SKM-1 treated with dmso at 0.1 percent for 144 hours (cell line): ENCODE measurements at regions not wholly inside any gene's neighbourhood (a gene's known extent, or its start where the extent isn't known, plus 50 kb on each side); places are given as distances from the start of the nearest gene placed in this dataset.

ENCODE experiments used
- DNase-seq: peaks from one replicate; lab custom pipeline; 2025; ENCODE audit not compliant: unreplicated experiment; lab: John Stamatoyannopoulos, UW

DNA sequence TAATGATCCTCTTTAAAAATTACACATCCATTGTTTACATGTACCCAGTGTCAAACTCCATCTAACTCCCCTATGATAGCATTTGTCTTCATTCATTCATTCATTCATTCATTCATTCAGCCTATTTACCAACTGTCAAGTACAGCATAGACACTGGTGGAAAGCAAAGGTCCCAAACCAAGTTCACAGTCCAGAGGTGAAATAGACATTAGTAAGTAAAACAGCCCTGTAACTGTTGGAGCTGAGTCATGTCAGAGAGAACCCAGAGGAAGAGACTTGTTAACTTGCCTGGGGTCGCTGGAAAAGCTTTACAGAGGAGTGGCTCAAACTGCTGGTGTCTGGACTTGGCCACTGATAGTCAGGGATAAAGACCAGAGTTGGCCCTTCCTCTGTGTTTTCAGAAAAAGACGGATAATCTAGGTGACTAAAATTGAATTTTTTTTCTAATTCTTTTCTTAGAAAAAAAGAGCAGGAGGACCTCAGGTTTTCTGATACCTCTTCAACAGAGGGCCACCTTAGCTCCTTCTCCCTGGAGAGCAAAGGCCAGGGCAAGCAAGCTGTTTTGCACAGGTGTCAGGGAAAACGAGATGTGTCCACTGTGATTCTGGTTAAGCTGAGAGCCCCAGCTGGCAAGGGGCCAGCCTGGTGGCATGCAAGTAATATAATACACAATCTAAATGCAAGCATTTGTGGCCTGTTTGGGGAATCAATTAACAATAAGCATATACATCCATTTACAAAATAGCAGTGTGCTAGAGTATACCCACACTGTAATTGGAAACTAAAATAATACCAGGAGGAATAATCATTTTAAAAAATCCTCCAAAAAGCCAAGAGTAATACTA is 96.7 kb upstream of the SLC14A2 start:
- DNase-seq: no peak

DNA sequence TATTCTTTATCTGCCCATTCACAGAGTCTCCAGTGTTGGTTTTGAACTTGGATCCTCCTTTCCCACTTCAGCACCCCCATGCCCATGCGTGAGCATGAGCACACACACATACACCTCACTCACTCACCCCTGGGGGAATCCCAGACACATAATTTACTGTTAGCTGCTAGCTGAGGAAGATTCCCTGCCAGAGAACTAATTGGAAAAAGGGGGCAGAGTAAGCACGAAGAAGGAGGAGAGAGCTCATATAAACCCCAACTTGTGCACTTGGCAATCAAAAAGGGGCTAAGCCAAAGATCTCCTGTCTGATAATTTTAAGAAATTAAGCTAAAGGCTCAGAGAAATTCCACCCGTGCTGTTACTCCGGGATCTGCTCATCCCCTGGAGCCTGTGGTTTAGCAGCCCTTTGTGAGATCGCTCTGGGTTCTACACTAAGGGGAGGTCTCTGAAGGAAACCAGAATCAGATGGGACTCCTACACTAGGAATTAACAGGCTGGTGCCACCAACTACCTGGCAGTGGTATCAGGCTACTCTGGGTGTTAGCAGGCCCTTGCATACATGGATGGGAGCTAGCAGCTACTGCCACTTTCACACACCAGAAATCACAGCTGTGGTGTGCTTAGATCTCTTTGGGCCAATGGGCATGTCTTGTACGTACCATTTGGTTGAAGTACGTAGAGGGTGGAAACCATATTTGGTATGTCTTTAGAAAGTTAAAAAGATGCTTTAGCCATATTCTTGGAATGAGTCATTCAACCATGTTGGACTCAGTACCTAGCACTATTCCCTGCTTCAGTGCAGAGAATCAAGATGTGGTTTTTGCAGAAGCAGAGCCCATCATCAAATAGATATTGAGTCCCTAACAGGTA is 95.6 kb upstream of the SLC14A2 start:
- no peak for DNase-seq

DNA sequence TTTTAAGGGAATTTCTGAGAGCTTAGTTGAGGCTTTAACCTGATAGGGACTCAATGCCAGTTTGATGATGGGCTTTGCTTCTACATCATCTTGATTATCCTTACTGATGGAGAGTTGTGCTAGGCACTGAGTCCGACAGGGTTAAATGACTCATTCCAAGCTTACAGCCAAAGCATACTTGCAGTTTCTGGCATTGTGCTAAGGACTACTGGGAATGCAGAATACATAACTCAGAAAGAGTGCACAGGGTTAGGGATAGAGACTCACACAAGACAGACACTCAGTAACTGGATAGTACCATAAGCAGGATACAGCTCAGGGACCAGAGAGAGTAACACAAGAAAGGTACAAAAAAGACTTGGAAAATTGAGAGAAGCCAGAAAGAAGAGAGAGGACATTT is 94.1 kb upstream of the SLC14A2 start:
- DNase-seq: no peak

DNA sequence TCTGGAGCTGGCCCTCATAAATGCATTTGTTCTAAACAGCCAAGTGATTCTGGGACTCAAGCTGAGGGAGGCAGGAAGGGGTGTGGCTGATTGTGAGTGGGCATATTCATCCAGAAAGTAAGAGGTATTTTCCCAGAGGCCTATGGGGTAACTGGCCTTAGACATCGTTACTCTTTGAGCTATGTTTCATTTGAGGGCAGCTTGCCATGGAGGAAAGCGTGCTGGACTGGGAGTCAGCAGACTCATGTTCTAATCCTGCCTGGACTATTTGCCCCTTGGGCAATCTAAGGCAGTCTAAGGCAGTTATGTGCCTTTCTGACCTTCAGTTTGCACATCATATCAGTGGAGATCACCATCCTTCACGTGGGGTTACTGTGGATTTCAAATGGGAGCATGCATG is 93.5 kb upstream of the SLC14A2 start:
- no peak for DNase-seq

- no peak for DNase-seq
Measured at GRCh38 chr18:45522371-45522770, 92.9 kb upstream of the SLC14A2 start.

DNA sequence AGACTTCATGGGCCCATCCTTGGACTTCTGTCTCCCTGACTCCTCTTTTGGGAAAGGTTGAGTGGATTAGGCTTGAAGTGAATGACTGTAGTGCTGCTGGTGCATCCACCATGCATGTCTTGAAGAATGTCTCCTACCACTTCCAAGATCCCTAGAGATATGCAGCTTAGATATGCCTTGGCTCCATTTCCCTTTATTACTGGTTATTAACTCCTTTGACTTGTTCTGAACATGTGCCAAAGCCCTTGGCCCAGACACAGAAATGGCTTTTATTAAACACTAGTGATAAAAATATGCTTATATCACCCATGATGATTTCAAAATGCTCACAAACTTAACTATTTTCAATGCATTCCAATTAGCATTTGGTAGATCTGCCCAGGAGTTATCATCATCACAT is 90.0 kb upstream of the SLC14A2 start:
- DNase-seq: no peak

DNA sequence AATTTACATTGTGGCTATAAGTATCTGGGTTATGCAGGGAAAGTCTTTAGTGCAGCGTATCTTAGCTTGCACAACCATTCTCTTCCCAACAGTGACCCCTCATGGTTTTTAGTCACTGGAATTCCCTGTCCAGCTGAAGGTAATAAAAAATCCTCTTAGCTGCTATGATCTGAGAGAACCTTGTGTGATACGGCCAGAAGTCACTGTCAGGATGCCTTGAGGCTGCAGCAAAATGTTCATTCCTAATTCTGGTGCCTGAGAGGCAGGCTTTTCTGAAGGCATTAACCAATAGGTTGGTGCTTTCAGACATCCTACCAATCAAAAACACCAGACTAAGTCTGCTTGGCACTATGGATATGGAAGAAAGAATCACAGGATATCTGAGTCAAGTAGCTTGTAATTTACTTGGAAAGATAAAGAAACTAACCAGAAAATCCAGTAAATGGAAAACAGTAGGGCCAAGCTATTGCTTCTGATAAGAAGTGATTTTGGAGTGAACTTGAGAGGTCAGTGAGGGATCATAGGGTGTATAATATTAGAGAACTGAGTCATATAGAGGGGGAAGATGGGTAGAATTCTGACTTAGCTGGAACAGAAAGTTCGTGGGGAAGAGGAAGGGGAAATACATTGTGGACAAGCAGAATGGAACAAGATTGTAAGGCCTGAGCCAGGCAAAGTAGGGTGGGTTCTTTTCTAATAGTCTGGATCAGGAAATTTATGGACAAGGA is 89.0 kb upstream of the SLC14A2 start:
- DNase-seq: no peak

DNA sequence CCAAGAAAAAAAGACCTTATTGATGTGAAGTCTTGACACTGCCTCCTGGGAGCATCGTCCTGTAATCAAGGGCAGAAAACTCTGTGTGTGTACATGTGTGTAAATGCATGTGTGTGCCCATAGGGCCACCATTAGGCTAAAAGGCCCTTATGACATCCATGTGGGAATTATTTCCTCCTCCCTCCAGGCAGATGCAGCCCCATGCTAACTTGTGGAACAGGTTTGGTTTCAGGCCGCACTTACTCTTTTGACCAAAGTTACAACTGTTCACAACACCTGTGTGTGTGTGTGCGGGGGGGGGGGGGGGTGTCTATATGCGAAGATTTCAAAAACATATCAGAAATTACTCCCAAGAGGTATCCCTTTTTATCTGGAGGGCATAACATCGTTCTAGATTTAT is 87.4 kb upstream of the SLC14A2 start:
- no peak for DNase-seq

GRCh38 chr18:45528712-45529336 is 86.5 kb upstream of the SLC14A2 start:
- no peak for DNase-seq

- peak; percentile 13 for DNase-seq
Measured at GRCh38 chr18:45538444-45538843, 76.8 kb upstream of the SLC14A2 start.

DNA sequence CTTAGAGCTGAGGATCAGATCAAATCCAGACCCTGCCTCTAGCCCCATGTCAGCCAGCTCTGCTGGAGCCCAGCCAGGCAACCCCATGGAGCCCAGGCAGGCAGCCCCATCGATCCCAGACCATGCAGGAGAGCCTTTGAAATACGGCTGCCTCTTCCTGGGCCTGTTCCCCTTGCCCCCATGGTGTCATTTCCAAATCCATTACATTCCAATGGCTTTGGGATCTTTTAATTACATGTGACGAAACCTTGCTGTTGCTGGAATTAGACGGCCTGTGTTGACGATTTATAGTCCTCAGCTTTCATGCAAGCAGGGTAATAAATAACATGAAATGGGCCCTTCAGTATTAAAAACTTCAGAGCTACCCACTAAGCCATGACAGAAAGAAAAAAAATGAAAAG is 75.8 kb upstream of the SLC14A2 start:
- no peak for DNase-seq

DNA sequence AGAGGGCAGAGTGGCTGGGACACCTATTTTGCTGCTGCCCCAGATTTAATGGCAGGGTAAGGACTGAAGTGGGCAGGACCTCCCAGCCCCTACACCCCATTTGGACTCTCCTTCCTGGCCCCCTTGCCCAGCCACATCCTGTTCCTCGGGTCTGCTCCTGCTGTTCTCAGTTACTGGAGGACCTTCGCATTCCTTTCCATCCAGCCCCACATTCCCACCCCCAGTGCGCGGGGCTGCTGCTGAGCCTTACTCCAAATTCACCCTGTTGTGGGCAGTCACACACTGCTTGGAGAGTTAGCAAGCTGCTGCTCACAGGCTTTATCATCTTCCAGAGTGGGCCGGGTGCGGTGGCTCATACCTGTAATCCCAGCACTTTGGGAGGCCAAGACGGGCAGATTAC is 75.2 kb upstream of the SLC14A2 start:
- DNase-seq: no peak

DNA sequence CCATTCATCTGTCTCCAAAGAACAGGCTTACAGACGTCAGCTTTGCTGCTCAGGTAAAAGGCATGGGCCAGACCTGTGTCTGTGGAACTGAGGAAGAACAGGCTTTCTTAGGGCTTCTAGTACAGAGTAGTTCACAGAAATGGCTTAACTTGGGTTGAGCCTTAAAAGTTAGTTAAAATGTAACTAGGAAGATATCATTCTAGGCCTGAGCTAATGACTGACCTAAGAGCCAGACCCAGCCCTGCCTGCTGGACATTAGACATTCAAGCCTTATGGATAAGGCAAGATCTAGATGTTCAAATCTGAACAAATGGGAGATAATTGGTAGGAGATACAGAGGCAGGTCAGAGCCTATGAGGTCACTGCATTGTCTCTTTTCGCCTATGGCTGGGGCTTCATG is 73.9 kb upstream of the SLC14A2 start:
- no peak for DNase-seq

- no peak for DNase-seq
Measured at GRCh38 chr18:45542043-45542442, 73.2 kb upstream of the SLC14A2 start.

DNA sequence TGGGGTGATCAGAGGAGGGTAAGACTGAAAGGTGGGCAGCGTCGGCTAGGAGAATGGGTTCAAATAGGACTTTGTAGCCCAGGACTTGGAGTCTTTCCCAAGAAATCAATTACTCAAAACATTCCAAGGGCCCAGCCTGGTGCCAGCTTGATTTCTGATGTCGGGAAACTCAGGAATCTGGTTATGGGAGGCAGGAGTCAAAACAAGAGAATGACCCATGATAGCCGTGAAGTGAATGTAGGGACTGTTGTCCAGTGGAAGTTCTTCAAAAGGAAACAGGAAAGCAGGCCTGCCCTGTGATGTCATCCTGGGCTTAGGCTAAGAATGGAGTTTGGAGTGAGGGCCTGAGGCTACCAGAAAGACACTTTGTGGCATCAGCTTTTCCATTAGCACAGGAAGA is 67.4 kb upstream of the SLC14A2 start:
- no peak for DNase-seq

DNA sequence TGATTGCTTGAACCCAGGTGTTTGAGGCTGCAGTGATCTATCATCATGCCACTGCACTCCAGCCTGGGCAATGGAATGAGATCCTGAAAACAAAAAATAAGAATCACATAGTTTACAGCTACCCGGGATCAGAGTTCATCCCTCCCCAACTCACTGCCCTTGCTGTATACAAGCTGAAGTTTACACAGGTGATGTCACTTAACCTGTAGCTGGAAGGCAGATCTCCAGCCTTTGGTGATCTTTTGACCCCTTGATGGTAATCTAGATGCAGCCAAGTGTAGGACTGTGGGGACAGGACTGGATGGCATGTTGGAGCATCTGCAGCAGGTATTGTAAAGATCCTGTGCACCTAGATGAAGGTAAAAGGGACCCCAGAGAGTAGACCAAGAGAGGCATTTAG is 66.7 kb upstream of the SLC14A2 start:
- DNase-seq: no peak

DNA sequence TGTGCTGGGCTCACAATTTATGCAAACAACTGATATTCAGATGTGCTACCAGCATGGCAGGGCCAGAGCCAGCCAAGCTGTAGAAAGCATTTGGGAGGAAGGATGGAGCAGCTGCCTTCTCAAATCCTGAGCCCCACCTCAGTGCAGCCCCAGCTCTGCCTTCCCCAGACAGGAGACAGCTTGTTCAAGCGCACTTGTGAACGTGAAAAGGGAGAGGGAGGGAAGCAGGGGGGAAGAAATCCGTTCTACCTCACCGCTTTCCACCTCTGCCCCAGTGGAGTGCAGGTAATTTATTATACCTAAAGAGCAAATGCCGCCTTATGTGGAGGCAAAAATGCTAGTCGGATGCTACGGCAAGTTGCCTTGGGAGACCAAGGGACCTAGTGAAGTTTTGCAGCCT is 66.0 kb upstream of the SLC14A2 start:
- DNase-seq: no peak

DNA sequence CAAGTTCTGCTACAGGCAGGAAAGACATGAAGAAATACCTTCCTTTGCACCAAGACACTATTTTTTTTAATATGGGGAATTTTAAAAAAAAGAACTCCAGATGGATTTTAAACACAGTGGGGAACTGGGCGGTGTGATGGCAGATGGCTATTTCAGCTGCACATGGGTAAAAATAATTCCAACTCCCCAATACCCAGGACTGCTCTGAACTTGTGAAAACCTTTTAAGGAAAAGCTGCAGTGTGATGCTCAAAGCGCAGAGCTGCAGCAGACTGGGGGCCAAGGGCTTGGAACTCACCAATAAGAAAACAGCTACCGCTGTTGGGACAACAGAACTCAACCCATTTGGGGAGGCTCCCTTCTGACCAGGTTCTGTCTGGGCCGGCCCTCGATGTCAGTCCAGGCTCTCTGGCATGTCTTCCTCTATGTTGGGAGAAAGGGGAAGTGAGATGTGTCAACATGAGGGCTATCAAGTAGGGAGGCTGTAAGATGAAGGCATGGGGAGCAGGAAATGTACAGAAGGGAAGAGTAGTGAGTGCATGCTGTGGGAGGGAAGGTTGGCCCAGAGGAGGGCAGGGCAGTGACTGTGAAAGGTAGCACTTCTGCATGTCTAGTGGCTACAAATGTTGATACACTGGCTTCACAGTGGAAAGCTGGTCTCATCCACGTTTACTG is 64.0 kb upstream of the SLC14A2 start:
- peak; percentile 88 for DNase-seq

DNA sequence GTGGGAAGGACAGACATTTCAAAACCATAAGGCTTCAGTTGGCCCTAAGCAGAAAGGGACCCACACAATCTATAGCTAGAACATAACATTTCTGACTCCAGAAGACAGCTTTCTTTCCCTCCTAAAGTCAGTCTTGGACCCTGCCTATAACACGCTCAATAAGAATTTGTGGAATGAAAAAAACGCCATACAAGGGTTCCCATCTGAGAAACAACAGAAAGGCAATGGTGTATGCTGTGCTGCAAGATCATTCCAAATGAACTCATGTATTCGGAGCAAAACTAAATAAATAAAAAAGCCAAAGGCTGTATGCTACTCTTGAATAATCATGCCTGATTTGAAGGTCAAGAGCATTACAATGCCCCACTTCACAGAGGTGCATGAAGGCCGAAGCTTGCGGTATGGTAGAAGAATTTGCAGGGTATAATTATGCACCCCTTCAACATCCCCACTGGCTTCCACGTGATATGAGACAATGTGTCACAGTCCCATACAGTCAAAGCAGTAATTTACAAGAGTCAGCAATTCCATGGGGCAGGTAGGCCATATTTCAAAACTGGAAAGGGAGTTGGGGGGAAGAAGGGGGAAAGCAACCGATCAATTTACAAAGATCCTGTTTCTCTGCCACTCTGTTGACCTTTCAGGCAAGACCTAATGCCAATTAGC is 61.4 kb upstream of the SLC14A2 start:
- no peak for DNase-seq

- DNase-seq: no peak
Measured at GRCh38 chr18:45554389-45554737, 60.9 kb upstream of the SLC14A2 start.
